Activated naive CD8-positive, alpha-beta T cell treated with anti-CD3 and anti-CD28 coated beads, Interleukin-2, amount 50 U/mL, for 24 hours (primary cell): ENCODE measurements at regions not wholly inside any gene's neighbourhood (a gene's known extent, or its start where the extent isn't known, plus 50 kb on each side); places are given as distances from the start of the nearest gene placed in this dataset.

Experiments used
- ATAC-seq: fragments of 150-1000 bp; cut with Tn5 transposase; one replicate; pipeline ENCODE4 v1.10.0; 2021
- DNase-seq: peaks from one replicate; pipeline ENCODE4 v3.0.0; 2021
- H3K27ac Mint-ChIP-seq: one replicate; pipeline ENCODE4 v1.8.0; 2021; ENCODE audit warnings: mild to moderate bottlenecking, mixed read lengths
- H3K27me3 Mint-ChIP-seq: one replicate; pipeline ENCODE4 v1.8.0; 2021; ENCODE audit warnings: mixed read lengths
- H3K36me3 Mint-ChIP-seq: one replicate; pipeline ENCODE4 v1.8.0; 2021; ENCODE audit warnings: low read depth, mixed read lengths
- H3K4me1 Mint-ChIP-seq: one replicate; pipeline ENCODE4 v1.8.0; 2021; ENCODE audit warnings: mixed read lengths
- H3K4me3 Mint-ChIP-seq: one replicate; pipeline ENCODE4 v1.8.0; 2021; ENCODE audit warnings: mild to moderate bottlenecking, moderate library complexity, mixed read lengths
- H3K9me3 Mint-ChIP-seq: one replicate; pipeline ENCODE4 v1.8.0; 2021; ENCODE audit warnings: mixed read lengths

- Mint-ChIP-seq H3K36me3 (peaks cover 3% of the 10 kb centered on the region), H3K9me3 (peaks cover 15% of the 10 kb centered on the region), H3K27ac (no peak overlapping the region), H3K4me3 (no peak overlapping the region), H3K27me3 (no peaks in the 10 kb centered on the region), H3K4me1 (no peaks in the 10 kb centered on the region)
- DNase-seq: no peak
- ATAC-seq: no peak
Observed at GRCh38 chr12:85663631-85664030, 172.6 kb downstream of the RASSF9 start.

GRCh38 chr12:85664429-85664828, 171.8 kb downstream of the RASSF9 start:
- H3K9me3 Mint-ChIP-seq: peaks cover 12% of the 10 kb centered on the region
- H3K27ac Mint-ChIP-seq: no peak overlapping the region
- H3K4me3 Mint-ChIP-seq: no peak overlapping the region
- H3K36me3 Mint-ChIP-seq: no peaks in the 10 kb centered on the region
- H3K27me3 Mint-ChIP-seq: no peaks in the 10 kb centered on the region
- DNase-seq: no peak
- ATAC-seq: no peak
- H3K4me1 Mint-ChIP-seq: no peaks in the 10 kb centered on the region

GRCh38 chr12:85669911-85670310, 166.3 kb downstream of the RASSF9 start:
- H3K4me1 Mint-ChIP-seq: no peaks in the 10 kb centered on the region
- no peaks in the 10 kb centered on the region for H3K36me3 Mint-ChIP-seq
- no peak overlapping the region for H3K27ac Mint-ChIP-seq
- H3K27me3 Mint-ChIP-seq: no peaks in the 10 kb centered on the region
- peaks cover 4% of the 10 kb centered on the region for H3K9me3 Mint-ChIP-seq
- ATAC-seq (no peak), DNase-seq (no peak)
- no peak overlapping the region for H3K4me3 Mint-ChIP-seq

GRCh38 chr12:85672436-85672835, 163.8 kb downstream of the RASSF9 start:
- H3K36me3 Mint-ChIP-seq: no peaks in the 10 kb centered on the region

GRCh38 chr12:85673921-85674420, 162.2 kb downstream of the RASSF9 start:
- Mint-ChIP-seq H3K9me3 (no peaks in the 10 kb centered on the region), H3K27me3 (no peaks in the 10 kb centered on the region), H3K4me1 (no peaks in the 10 kb centered on the region), H3K36me3 (no peaks in the 10 kb centered on the region), H3K27ac (no peak overlapping the region), H3K4me3 (no peak overlapping the region)
- ATAC-seq (no peak), DNase-seq (no peak)

More at GRCh38 chr12:85672436-85672835, 163.8 kb downstream of the RASSF9 start:
- no peak overlapping the region for H3K27ac Mint-ChIP-seq
- DNase-seq (no peak), ATAC-seq (no peak)
- H3K4me1 Mint-ChIP-seq: no peaks in the 10 kb centered on the region
- H3K27me3 Mint-ChIP-seq: no peaks in the 10 kb centered on the region
- no peaks in the 10 kb centered on the region for H3K9me3 Mint-ChIP-seq
- no peak overlapping the region for H3K4me3 Mint-ChIP-seq

- H3K27ac Mint-ChIP-seq: no peak overlapping the region
- no peak overlapping the region for H3K4me3 Mint-ChIP-seq
- no peaks in the 10 kb centered on the region for H3K27me3 Mint-ChIP-seq
- DNase-seq (no peak), ATAC-seq (no peak)
- no peaks in the 10 kb centered on the region for H3K36me3 Mint-ChIP-seq
- no peaks in the 10 kb centered on the region for H3K4me1 Mint-ChIP-seq
- H3K9me3 Mint-ChIP-seq: peaks cover 13% of the 10 kb centered on the region
Observed at GRCh38 chr12:85676816-85677749, 159.1 kb downstream of the RASSF9 start.

GRCh38 chr12:85679296-85679695, 156.9 kb downstream of the RASSF9 start:
- Mint-ChIP-seq H3K9me3 (peaks cover 13% of the 10 kb centered on the region), H3K4me3 (no peak overlapping the region), H3K27me3 (no peaks in the 10 kb centered on the region), H3K4me1 (no peaks in the 10 kb centered on the region), H3K27ac (no peak overlapping the region), H3K36me3 (no peaks in the 10 kb centered on the region)
- no peak for DNase-seq
- ATAC-seq: no peak

- Mint-ChIP-seq H3K9me3 (peaks cover 13% of the 10 kb centered on the region), H3K36me3 (no peaks in the 10 kb centered on the region), H3K27me3 (no peaks in the 10 kb centered on the region), H3K27ac (no peak overlapping the region), H3K4me3 (no peak overlapping the region), H3K4me1 (no peaks in the 10 kb centered on the region)
- DNase-seq (no peak), ATAC-seq (no peak)
Observed at GRCh38 chr12:85680881-85681280, 155.3 kb downstream of the RASSF9 start.

- peaks cover 13% of the 10 kb centered on the region for H3K9me3 Mint-ChIP-seq
- H3K36me3 Mint-ChIP-seq: no peaks in the 10 kb centered on the region
- DNase-seq (no peak), ATAC-seq (no peak)
- no peak overlapping the region for H3K27ac Mint-ChIP-seq
- no peaks in the 10 kb centered on the region for H3K4me1 Mint-ChIP-seq
- no peak overlapping the region for H3K4me3 Mint-ChIP-seq
- H3K27me3 Mint-ChIP-seq: no peaks in the 10 kb centered on the region
Observed at GRCh38 chr12:85681333-85681732, 154.9 kb downstream of the RASSF9 start.

- H3K4me1 Mint-ChIP-seq: no peaks in the 10 kb centered on the region
- no peak overlapping the region for H3K4me3 Mint-ChIP-seq
- H3K9me3 Mint-ChIP-seq: peaks cover 19% of the 10 kb centered on the region
- H3K36me3 Mint-ChIP-seq: no peaks in the 10 kb centered on the region
- no peaks in the 10 kb centered on the region for H3K27me3 Mint-ChIP-seq
- ATAC-seq: no peak
- no peak overlapping the region for H3K27ac Mint-ChIP-seq
- no peak for DNase-seq
Observed at GRCh38 chr12:85683051-85683450, 153.2 kb downstream of the RASSF9 start.

- H3K27me3 Mint-ChIP-seq: no peaks in the 10 kb centered on the region
- H3K9me3 Mint-ChIP-seq: peaks cover 6% of the 10 kb centered on the region
- ATAC-seq (no peak), DNase-seq (no peak)
- no peak overlapping the region for H3K27ac Mint-ChIP-seq
- H3K4me1 Mint-ChIP-seq: no peaks in the 10 kb centered on the region
- no peaks in the 10 kb centered on the region for H3K36me3 Mint-ChIP-seq
- no peak overlapping the region for H3K4me3 Mint-ChIP-seq
Observed at GRCh38 chr12:85688837-85689236, 147.4 kb downstream of the RASSF9 start.

GRCh38 chr12:85690146-85690545, 146.1 kb downstream of the RASSF9 start:
- peaks cover 6% of the 10 kb centered on the region for H3K9me3 Mint-ChIP-seq
- H3K4me1 Mint-ChIP-seq: no peaks in the 10 kb centered on the region
- H3K4me3 Mint-ChIP-seq: no peak overlapping the region
- DNase-seq (no peak), ATAC-seq (no peak)
- no peaks in the 10 kb centered on the region for H3K27me3 Mint-ChIP-seq
- H3K27ac Mint-ChIP-seq: no peak overlapping the region
- no peaks in the 10 kb centered on the region for H3K36me3 Mint-ChIP-seq

GRCh38 chr12:85693093-85693665, 143.0 kb downstream of the RASSF9 start:
- no peaks in the 10 kb centered on the region for H3K4me1 Mint-ChIP-seq
- no peaks in the 10 kb centered on the region for H3K9me3 Mint-ChIP-seq
- ATAC-seq (no peak), DNase-seq (no peak)
- H3K27me3 Mint-ChIP-seq: no peaks in the 10 kb centered on the region
- no peak overlapping the region for H3K4me3 Mint-ChIP-seq
- H3K27ac Mint-ChIP-seq: no peak overlapping the region
- no peaks in the 10 kb centered on the region for H3K36me3 Mint-ChIP-seq

GRCh38 chr12:85695097-85695715, 141.0 kb downstream of the RASSF9 start:
- H3K27me3 Mint-ChIP-seq: no peaks in the 10 kb centered on the region
- no peaks in the 10 kb centered on the region for H3K36me3 Mint-ChIP-seq
- no peaks in the 10 kb centered on the region for H3K9me3 Mint-ChIP-seq
- no peak for DNase-seq
- no peak overlapping the region for H3K4me3 Mint-ChIP-seq
- H3K27ac Mint-ChIP-seq: no peak overlapping the region
- no peak for ATAC-seq
- no peaks in the 10 kb centered on the region for H3K4me1 Mint-ChIP-seq

GRCh38 chr12:85697003-85697402, 139.2 kb downstream of the RASSF9 start:
- Mint-ChIP-seq H3K27me3 (no peaks in the 10 kb centered on the region), H3K9me3 (peaks cover 10% of the 10 kb centered on the region), H3K36me3 (no peaks in the 10 kb centered on the region), H3K4me3 (no peak overlapping the region), H3K4me1 (no peaks in the 10 kb centered on the region), H3K27ac (no peak overlapping the region)
- ATAC-seq (no peak), DNase-seq (no peak)
